ENCODE measurements at regions not wholly inside any gene's neighbourhood (a gene's known extent, or its start where the extent isn't known, plus 50 kb on each side); places are given as distances from the start of the nearest gene placed in this dataset.

GRCh38 chr2:13583609-13584008 lies 866.9 kb downstream of the TRIB2 start:
- FAIRE-seq = no peak
- CTCF ChIA-PET = no interaction called here
- dilution Hi-C loops (cut with MboI; ENCODE audit: extremely low pct_ligation_motif_present, low sequenced_read_pairs) = no loop called here

More at GRCh38 chr2:13583609-13584008, 866.9 kb downstream of the TRIB2 start:
- no peak overlapping the region for H3K27ac ChIP-seq (ENCODE audit: insufficient read depth, low read depth, low read length)
- BruUV-seq (replicated peaks) = no TSS peak
- no peaks in the 10 kb centered on the region for H3K27me3 ChIP-seq (ENCODE audit: control insufficient read depth in 2 of 2, insufficient read depth in 2 of 2, low read length in 2 of 2)
- H3K4me3 ChIP-seq (replicated peaks in 1 of 3; ENCODE audit: insufficient read depth in 1 of 3, low read depth in 1 of 3, low read length in 3 of 3) = no peak overlapping the region
- no peaks in the 10 kb centered on the region for H3K36me3 ChIP-seq (ENCODE audit: control insufficient read depth in 2 of 2, extremely low read depth in 1 of 2, insufficient read depth in 2 of 2, low read length in 2 of 2)
- DNase-seq (ENCODE audit: low read depth, low spot score) = no peak
- H3K4me1 ChIP-seq (ENCODE audit: control insufficient read depth, extremely low read depth, insufficient read depth, low read length) = no peaks in the 10 kb centered on the region
- no peaks in the 10 kb centered on the region for H3K79me2 ChIP-seq (ENCODE audit: control insufficient read depth, insufficient read depth, low read length)
- H3K9ac ChIP-seq (replicated peaks; ENCODE audit: extremely low read depth, insufficient read depth, low read length) = no peak overlapping the region
- H3K9me1 ChIP-seq (replicated peaks; ENCODE audit: control insufficient read depth, extremely low read depth, insufficient read depth, low read length) = no peaks in the 10 kb centered on the region
- POLR2A ChIA-PET = no interaction called here
- TF ChIP-seq, protein P1, sequence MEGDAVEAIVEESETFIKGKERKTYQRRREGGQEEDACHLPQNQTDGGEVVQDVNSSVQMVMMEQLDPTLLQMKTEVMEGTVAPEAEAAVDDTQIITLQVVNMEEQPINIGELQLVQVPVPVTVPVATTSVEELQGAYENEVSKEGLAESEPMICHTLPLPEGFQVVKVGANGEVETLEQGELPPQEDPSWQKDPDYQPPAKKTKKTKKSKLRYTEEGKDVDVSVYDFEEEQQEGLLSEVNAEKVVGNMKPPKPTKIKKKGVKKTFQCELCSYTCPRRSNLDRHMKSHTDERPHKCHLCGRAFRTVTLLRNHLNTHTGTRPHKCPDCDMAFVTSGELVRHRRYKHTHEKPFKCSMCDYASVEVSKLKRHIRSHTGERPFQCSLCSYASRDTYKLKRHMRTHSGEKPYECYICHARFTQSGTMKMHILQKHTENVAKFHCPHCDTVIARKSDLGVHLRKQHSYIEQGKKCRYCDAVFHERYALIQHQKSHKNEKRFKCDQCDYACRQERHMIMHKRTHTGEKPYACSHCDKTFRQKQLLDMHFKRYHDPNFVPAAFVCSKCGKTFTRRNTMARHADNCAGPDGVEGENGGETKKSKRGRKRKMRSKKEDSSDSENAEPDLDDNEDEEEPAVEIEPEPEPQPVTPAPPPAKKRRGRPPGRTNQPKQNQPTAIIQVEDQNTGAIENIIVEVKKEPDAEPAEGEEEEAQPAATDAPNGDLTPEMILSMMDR (IDR thresholded peaks at IDR 0.05; ENCODE audit: extremely low read depth in 1 of 2, insufficient read depth in 1 of 2, low read depth in 1 of 2, low read length in 2 of 2) = no peak
- TF ChIP-seq POLR2A (IDR thresholded peaks at IDR 0.05; ENCODE audit: low read depth, low read length) = no peak
- TF ChIP-seq, protein P2, sequence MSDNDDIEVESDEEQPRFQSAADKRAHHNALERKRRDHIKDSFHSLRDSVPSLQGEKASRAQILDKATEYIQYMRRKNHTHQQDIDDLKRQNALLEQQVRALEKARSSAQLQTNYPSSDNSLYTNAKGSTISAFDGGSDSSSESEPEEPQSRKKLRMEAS (IDR thresholded peaks at IDR 0.05; ENCODE audit: insufficient read depth, insufficient read length) = no peak
- no peak for TF ChIP-seq EZH2 (IDR thresholded peaks at IDR 0.05; ENCODE audit: borderline replicate concordance, low read depth, low read length, severe bottlenecking)
- TF ChIP-seq MYC (IDR thresholded peaks at IDR 0.05; ENCODE audit: low read depth, low read length) = no peak
- TF ChIP-seq GATA2 (IDR thresholded peaks at IDR 0.05; ENCODE audit: insufficient read depth, insufficient read length, low read depth, low read length) = no peak
- TF ChIP-seq JUN (IDR thresholded peaks at IDR 0.05; ENCODE audit: borderline replicate concordance, insufficient read depth, insufficient read length, low read depth) = no peak
- TF ChIP-seq POLR2AphosphoS5 (IDR thresholded peaks at IDR 0.05; ENCODE audit: insufficient read depth, low read depth, low read length) = no peak
- TF ChIP-seq FOS (IDR thresholded peaks at IDR 0.05; ENCODE audit: borderline replicate concordance, insufficient read depth, low read length) = no peak
- no peak overlapping the region for H2AFZ ChIP-seq (ENCODE audit: low read depth, low read length)
- H3K4me2 ChIP-seq (ENCODE audit: insufficient read depth, low read length) = no peak overlapping the region
- intact Hi-C loops (cut with micrococcal nuclease) = no loop called here
- no peaks in the 10 kb centered on the region for H4K20me1 ChIP-seq (replicated peaks; ENCODE audit: control insufficient read depth, extremely low read depth, insufficient read depth, low read length)
- H3K9me3 ChIP-seq (replicated peaks; ENCODE audit: control insufficient read depth, insufficient read depth, low read length) = peaks cover 1% of the 10 kb centered on the region

Measured in endothelial cell of umbilical vein (primary cell).